HG02938 (cell line): ENCODE measurements at regions not wholly inside any gene's neighbourhood (a gene's known extent, or its start where the extent isn't known, plus 50 kb on each side); places are given as distances from the start of the nearest gene placed in this dataset.

Source experiments
- ATAC-seq: cut with Tn5 transposase; IDR thresholded peaks from one replicate; pipeline ENCODE4 v1.9.1; 2021; ENCODE audit warnings: mild to moderate bottlenecking, moderate library complexity; ENCODE audit not compliant: unreplicated experiment

DNA sequence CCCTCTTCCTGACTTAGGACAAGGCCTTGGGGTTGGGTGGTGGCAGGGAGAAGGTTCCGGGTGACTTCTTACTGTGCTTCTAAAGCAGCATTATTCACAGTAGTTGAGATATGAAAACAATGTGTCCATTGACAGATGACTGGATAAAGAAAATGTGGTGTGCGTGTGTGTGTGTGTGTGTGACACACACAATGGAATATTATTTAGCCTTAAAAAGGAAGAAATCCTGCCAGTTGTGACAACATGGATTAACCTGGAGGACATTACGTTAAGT lies 128.1 kb upstream of the RASGRP1 start:
- no peak for ATAC-seq

DNA sequence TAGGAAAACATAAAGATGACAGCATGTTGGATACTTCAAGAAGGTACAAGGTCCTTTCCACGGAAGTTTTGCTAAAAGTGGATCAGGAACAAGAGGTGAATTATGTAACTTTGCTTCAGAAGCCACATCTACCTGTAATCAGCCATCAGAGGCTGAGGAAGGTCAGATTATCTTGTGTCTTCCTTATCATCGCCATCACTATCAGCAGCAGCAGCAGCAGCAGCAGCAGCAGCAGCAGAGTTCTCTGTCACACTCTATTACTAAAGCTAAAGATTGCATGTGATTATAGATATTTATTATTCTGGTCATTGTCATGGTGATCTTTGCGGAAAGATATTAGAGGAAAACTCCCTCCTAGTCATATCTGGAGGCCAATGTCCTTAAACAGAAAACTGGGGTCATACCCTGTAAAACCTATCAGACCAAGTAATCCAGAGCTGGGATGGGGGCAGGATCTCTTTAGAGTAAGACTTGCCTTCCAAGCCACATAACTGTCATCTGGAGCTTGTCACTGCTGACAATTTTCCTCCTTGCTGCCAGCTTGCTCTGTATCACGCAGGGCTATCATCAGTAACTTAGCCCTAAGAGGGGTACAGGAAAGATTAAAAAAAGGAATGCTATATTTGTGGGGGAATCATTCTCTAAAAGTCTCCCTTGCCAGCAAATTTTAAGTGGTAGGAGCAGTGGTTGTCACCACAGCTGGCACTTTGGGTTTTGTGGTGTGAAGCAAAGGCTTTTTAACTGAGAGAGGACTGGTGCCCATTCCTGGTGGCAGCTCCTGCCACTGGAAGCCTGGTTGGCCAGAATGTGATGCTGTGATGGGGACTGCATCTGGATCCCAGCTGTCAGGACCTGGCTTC lies 130.9 kb upstream of the RASGRP1 start:
- no peak for ATAC-seq

DNA sequence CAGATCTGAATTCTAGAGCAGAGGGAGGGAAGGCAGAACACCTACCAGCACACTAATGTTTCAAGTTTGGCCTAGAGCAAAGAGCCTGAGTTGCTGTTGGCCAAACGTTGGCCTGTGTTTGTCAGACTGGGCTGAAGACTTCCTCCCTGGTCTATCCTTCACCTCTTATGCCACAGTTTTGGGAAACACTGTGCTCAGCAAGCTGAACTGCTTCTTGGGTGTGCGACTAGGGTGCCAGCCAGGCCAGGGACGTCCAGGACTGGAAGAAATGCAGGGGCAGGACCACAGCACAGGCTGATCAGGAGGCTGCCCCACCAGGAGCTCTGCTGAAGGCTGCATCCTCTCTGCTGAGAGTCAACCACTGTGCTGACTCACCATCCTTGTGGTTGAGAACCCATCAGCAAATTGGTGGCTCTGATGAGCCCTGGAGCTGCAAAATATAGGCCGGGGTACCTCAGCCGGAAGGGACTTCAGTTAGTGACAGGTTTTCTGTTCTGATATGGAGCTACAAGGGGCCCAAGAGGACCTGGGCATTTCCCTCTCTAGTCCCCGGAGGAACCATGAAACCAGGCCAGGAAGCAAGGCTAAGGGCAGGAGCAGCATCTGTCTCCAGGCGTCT lies 131.6 kb upstream of the RASGRP1 start:
- ATAC-seq, result peak; percentile 70

DNA sequence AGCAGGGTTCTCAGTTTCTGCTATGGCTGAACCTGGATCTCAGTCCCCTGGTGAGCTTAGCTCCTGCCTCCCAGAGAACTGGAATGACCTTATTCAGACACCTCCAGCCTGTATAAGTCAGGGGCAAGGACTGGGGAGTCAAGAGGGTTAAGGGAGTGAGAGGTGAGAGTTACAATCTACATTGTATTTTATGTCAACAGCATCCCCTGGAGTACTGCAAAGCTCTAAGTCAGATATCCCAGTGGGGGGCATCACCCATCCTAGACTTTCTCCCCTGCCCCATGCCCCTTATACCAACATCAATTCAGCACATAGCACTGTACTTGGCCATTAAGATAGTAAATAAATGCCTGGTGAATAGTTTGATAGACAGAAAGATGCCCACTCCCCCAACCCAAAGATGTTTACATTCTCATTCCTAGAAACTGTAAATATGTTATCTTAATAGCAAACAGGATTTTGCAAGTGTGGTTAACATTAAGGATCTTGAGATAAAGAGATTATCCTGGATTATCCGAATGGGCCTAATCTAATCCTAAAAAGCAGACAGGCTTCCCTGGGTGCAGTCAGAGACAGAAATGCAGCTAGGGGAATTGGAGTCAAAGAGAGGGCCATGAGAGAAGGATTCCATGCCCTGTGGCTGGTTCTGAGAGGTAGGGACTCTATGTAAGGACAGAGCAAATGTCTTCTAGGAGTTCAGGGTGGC lies 132.3 kb upstream of the RASGRP1 start:
- no peak for ATAC-seq

DNA sequence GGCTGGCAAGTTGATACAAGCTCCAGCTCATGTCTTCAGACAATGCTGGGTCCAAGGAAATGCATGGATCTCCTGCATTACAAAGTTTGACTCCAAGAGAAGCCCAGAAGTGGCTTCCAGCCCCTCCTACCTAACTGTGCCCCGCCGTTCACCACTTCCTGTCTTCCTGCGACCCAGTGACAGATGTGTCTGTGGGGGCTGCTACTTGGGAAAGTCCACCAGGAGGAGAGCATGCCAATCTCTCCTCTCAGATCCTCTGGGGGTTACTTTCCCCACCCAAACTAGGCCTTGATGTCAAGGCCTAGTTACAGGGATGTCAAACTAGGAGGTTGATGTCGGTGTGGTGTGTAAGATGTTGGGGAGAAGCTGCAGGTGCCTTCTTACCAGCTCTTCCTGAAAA lies 133.6 kb upstream of the RASGRP1 start:
- no peak for ATAC-seq

DNA sequence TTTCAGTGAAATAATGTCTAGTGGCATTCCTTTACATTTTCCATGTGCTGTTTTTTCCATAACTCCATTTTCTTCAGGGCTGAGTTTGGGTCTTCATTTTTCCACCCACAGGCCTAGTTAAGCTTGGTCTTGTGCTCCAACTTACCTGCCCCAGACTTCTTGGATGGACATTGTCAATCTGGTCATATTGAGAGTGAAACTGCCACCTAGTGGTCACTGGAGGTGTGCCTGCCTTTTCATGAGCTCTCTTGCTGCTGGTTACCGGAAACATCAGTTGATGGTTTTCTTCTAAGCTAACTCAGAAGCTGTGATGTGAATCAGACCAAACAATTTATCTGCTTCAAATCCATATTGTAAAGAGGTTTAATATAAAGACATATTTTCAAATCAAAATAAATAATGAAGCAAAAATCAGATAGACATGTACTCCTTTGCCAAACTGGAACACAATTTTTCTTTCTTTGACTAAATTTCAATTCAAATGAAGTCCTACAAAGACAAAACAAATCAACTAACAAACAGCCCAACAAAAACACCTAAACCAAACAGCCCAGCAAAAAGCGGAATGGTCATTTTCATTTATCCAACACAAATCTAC lies 135.1 kb upstream of the RASGRP1 start:
- peak; percentile 49 for ATAC-seq

DNA sequence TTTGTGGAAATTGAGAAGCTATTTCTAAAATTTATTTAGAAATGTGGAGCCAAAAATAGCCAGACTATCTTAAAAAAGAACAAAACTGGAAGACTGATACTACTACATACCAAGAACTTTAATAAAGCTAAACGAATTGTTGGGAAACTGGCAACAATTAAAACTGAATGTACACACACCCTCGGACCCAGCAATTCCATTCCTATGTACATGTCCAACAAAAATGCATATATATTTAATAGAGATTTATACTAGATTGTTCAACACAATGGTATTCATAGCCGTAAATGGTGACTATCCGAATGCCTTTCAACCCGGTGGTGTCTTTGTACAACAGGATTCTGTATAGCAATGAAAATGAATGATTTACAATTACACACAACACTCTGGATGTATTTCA lies 136.5 kb upstream of the RASGRP1 start:
- ATAC-seq, result no peak

DNA sequence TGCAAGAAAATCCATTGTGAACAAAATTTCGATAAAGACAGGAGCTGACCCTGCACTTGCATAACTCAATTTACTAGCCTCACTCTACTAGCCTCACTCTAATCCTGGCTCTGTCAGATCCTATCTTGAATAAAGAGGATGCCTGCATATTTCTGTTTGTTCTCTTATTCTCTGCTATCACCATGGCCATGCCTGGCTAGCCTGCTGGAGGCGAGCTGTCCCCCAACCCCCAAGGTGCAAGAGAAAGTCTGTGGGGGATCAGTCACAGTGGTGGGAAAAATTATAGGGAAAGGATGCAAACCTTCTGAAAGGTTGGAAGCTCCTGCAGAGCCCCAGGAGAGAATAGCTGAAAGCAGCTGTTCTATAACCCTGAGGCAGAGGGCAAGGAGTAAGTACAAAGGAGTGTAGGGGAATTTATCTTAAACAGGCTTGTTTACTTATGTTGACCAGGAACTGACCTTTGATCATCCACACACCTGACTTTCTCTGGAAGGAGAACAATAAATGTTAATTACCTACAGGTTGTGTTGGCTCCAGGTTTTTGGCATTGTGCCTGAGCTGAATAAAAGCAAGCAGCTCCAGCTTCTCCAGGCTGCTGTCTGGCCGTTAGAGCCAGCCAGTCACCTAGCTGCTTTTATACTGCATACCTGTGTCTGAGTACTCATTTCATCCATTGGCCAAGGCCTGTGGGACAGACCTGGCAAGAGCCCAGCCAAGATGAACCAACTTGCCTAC lies 137.7 kb upstream of the RASGRP1 start:
- ATAC-seq, result no peak

DNA sequence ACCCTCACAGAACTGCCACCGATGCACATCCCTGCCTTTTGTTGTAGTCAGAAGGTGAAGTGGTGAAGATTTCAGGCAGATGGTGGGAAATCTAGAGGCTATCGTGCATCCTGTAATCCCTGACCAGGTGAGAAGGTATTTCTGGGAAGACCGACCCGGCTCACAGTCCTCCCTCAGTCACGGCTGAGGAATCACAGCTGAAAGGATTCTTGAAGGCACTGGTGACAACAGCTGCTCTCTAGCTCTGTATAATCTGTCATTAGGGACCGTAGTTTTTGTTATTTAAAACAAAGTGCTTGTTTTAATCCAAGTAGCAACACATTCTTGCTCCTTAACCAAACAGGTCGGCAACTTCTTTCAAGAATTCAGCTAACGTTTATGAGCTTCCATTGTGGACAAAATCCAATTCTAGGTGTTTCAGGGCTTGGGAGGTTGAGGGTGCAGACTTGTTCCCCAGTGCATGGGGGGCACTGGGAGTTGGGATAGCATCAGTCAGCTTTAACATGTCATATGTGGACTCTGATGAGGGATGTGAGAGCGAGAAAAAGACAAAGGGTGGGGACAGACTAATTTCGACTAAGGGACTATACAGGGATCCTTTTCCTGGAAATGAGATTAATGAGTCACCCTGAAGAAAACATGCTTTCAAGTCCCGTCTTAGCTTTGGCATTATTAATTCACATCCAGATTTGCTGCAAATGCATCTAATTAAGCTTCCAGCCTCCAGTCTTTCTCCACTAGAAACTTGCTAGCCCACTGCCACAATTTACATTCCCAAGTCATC lies 141.0 kb upstream of the RASGRP1 start:
- ATAC-seq, result no peak

DNA sequence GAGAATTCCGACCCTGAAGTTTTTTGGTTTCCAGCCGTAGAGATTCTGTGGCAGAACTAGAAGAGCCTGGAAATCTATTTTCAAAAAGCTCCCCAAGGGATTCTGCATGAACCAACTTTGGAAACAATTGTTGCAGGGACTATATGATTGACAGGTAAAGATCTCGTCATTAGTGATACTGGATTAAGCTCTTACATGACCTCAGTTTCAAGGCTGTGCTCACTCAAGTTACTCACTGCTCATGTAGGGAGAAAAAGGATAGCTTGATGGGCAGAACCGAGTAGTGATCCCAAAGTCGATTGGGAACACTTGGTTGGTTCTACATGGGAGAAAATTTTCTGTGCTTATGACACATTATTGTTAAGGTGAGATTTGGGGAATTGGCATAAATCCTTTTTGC lies 142.3 kb upstream of the RASGRP1 start:
- ATAC-seq, result no peak

DNA sequence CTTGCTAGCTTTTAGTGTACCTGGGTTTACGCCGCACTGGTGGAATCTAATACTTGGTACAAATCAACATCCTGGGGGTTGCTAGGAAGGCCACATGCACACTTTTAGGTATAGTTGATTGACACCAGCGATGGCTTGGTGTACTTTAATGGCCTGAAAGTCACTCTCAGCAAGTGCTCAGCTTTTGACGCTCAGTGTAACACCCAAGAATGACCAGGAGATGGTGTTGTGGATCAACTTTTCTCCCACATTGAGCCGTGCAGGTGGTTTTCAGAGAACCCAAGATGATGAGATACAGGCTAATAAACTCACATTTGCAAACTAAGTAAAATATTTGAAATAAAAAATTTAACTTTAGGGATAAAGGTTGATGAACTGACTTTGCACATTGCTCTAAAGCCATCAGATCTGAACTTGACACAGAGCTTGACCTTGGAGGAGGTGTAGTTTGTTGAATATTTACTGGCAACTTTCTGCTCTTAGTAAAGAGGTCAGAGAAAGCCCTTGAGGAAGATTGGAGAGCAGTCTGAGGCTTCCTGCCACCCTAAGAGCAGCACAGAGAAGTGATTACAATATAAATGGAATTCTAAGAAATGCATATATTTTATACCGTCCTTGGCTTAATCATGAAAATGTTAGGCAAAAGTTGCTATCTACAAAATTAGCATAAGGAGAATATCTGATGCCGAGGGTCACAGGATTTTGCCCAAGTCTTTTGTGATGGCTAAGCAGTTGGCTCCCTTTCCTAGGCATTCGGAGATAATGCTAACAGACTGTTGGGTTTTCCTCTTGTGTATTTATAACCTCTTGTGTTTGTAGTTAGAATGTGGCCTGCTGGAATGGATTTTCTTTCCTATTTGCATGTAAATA lies 143.4 kb upstream of the RASGRP1 start:
- peak; percentile 96 for ATAC-seq

DNA sequence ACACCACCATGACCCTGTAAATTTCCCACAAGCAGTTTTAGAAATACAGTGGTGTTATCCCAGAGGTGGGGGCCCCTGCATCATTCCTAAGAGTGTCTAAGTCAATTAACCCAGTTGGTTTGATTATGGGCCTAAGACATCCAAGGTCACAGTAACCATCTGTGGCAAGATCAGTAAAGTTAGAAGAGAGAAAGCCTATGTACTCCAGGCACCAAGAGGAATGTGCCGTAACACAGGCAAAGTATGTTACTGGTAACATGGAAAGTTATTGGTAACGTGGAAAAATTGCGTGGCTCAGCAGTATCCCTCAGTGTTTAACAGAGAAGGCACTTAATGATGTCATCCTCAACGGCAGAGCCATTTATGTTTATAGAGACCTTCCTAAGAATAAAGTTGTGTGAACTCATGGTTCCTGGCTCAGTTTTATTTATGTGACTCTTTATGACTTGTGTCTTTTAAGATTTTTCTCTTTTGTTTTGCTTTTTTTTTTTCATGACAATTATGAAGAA lies 144.1 kb upstream of the RASGRP1 start:
- ATAC-seq, result no peak

DNA sequence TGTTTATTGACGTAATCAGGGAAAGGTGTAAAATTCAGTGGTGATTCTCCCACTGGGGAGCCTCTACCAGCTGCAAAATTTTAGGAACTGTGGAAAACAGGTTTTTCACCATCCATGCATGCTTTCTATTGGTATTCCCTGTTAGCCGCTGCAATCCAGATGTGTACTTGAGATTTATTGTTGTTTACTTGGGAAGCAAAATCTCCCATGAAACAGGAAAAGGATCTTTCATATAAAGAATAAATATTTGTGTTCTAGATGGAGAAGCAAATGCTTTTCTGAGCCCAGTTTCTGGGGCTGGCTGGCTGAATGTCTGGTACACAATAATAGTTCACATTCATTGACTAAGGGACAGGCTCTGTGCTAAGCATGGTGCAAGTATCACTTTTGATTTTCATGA lies 144.6 kb upstream of the RASGRP1 start:
- no peak for ATAC-seq

DNA sequence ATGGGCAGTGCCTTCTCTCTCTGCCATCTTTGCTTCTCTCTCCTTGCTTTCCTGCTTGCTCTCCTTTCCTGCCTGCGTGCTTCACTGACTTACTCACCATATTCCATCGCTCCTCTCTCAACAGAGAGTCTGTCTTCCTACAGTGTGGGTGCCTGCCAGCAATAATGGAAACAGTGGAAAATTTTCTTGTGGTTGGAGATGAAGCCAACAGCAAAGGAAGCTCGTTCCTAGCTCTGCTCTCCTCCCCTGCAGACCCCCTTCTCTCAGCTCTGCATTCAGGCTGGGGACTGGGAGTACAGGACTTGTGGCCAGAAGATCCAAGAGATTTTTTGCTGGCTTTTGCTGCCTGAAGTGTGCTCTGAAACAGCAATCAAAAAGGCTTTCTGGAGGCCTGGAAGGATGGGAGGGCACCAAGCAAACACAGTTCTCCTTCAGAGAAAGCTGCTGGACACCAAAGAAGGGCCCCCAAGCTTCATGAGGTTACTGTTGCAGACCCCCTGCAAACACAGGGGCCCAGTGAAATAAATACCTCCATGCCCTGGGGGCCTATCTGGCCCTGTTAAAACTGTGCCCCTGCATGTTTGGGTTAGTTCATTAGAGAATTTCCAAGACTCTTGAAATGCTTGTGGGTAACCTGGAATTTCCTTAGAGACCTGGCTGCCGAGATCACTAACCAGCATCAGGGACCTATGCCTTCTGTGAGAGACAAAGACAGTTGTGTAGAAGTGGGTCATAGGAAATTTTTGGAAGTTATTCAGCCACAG lies 149.9 kb upstream of the RASGRP1 start:
- no peak for ATAC-seq

DNA sequence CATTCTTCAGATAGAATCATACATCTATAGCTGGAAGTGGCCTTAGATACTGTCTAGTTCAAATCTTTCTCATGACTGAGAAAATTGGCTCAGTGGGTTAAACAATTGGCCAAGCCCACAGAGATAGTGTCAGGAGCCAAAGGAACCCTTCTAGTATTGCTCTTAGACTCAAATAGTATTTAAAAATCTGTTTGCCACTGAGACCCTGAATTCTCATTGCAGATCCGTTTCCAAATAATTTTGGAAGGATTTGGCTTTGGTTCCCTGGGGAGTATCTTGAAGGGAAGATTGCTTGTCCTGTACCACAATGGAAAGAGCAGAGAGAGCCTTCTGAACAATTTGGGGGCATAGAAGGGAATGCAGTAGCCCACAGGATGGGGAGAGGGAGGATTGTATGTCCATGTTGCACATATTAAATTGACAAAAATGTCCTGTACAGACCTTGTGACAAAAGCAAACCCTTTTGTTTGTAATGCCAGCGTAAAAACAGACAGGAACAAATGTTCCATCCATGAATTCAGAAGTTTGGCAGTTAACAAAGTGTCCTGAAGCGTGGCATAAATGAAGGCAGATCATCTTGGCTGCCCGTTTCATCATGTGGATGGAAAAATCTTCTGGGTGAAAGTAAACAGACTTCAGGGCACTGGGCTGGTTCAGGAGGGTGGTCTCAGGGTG lies 156.4 kb upstream of the RASGRP1 start:
- ATAC-seq, result no peak

DNA sequence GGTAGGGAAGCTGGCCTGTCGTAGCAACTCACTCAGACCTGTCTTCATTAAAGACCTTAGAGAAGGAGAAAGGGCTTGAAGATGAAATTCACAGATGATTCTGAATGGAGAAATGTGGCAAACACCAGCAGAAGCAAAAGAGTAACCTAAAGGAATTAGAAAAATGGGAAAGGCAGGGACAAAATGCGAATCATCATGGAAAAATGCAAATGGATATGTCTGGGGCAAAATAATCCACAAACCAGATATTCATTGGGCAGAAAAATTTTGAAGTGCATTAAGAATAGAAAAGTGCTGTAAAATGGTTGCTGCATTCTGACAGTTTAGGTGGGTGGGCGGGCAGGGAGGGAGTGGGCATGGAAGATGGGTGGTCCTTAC lies 156.9 kb upstream of the RASGRP1 start:
- ATAC-seq, result no peak

DNA sequence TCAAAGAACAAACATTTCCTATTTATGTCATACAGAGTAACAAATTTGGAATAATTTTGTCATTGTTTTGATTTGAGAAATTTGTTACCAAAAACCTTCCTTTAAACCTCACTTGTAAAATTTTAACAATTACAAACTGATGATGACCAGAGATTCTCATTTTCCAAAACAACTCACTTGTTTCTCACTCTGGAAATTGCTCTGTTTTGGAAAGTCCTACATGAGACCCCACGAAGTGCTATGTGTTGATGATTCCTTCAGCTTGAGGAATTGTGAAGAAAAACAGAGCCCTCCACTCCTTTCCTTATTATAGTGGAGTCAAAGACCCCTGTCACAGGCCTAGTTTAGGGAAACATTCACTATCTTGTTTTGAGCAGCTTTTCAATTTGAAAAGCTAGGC lies 157.6 kb upstream of the RASGRP1 start:
- no peak for ATAC-seq

DNA sequence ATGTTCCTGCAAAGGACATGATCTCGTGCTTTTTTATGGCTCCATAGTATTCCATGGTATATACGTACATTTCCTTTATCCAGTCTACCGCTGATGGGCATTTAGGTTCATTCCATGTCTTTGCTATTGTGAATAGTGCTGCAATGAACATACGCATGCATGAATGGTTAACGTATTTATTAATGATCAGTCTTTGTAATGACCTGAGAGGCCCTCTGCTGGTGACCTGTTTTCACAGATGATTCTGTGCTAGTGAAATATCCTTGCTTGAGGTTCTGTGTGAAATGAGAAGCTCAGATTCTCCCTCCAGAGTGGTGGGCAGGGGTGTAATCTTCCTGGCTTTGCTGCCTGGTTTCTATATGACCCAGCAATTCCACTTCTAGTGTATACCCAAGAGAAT lies 160.2 kb upstream of the RASGRP1 start:
- ATAC-seq, result no peak
